GM12878 (cell line): ENCODE measurements at regions not wholly inside any gene's neighbourhood (a gene's known extent, or its start where the extent isn't known, plus 50 kb on each side); places are given as distances from the start of the nearest gene placed in this dataset.

Source experiments
- ATAC-seq: fragments of 200-7000 bp; cut with Tn5 transposase; 3 replicates; pipeline ENCODE4 v1.9.1; 2020; ENCODE audit warnings: mild to moderate bottlenecking, moderate library complexity
- BruUV-seq: library from RNA; stranded (reverse); fragments of 400-500 nt; replicated peaks from 2 replicates; lab custom pipeline; 2021; lab: Mats Ljungman, UMichigan
- CTCF ChIA-PET: fragments of 300-600 bp; sonication (Branson Sonifier 250); formaldehyde crosslinking; extraction: SDS; loops from one replicate; lab custom pipeline; 2021; ENCODE audit warnings: inconsistent platforms; lab: Yijun Ruan, JAX
- POLR2A ChIA-PET: fragments of 350-600 bp; formaldehyde crosslinking; extraction: SDS; loops from one replicate; lab custom pipeline; 2021; ENCODE audit warnings: inconsistent platforms; lab: Charles Lee
- RAD21 ChIA-PET: fragments of 300-600 bp; sonication (Branson Sonifier 250); formaldehyde crosslinking; loops from one replicate; lab custom pipeline; 2023; ENCODE audit warnings: antibody characterized with exemption; ENCODE audit not compliant: unreplicated experiment; lab: Charles Lee
- SMC1A ChIA-PET: fragments of 300-600 bp; sonication (Branson Sonifier 250); formaldehyde crosslinking; loops from one replicate; lab custom pipeline; 2023; ENCODE audit not compliant: unreplicated experiment, uncharacterized antibody; lab: Charles Lee
- DNase-seq: peaks from one replicate; pipeline ENCODE4 v3.0.0-alpha.2; 2011; ENCODE audit warnings: low read depth, low spot score
- FAIRE-seq: peaks from 3 replicates; lab custom pipeline; 2011; peaks lifted over from hg19 to GRCh38; lab: Jason Lieb, UNC
- H2AFZ ChIP-seq: 2 replicates; pipeline ENCODE4 v1.6.0; 2011; ENCODE audit warnings: low read depth, low read length, control low read depth; ENCODE audit not compliant: control insufficient read depth
- H3K27ac ChIP-seq: 2 replicates; pipeline ENCODE4 v1.5.1; 2011; ENCODE audit warnings: control low read depth; ENCODE audit not compliant: control insufficient read depth, insufficient read depth
- H3K27me3 ChIP-seq, 2 experiments: replicated peaks in 1 of 2; 2 replicates each; pipeline versions ENCODE4 v1.6.0 to v1.6.1; 2011; ENCODE audit warnings: low read length in 1 of 2; ENCODE audit not compliant: control insufficient read depth in 2 of 2, insufficient read depth in 2 of 2
- H3K36me3 ChIP-seq, 2 experiments: 2 replicates each; pipeline ENCODE4 v1.5.1; 2011; ENCODE audit warnings: low read length in 1 of 2; ENCODE audit not compliant: control insufficient read depth in 2 of 2, insufficient read depth in 2 of 2
- H3K4me1 ChIP-seq: 2 replicates; pipeline ENCODE4 v1.6.1; 2011; ENCODE audit warnings: mild to moderate bottlenecking, low read length, moderate library complexity, mixed read lengths; ENCODE audit not compliant: control insufficient read depth, insufficient read depth
- H3K4me2 ChIP-seq: 2 replicates; pipeline ENCODE4 v1.6.0; 2011; ENCODE audit warnings: control low read depth; ENCODE audit not compliant: control insufficient read depth, insufficient read depth
- H3K4me3 ChIP-seq: fragments of 200-600 bp; sonication (generic); 2 replicates; pipeline ENCODE4 v1.5.1; 2016
- H3K79me2 ChIP-seq: 2 replicates; pipeline ENCODE4 v1.6.0; 2011; ENCODE audit warnings: low read length; ENCODE audit not compliant: control insufficient read depth, insufficient read depth
- H3K9ac ChIP-seq: 2 replicates; pipeline ENCODE4 v1.8.0; 2011; ENCODE audit warnings: low read length, control low read depth, mixed read lengths; ENCODE audit not compliant: control insufficient read depth, insufficient read depth
- H3K9me3 ChIP-seq: replicated peaks from 3 replicates; pipeline ENCODE4 v1.5.1; 2011; ENCODE audit warnings: mild to moderate bottlenecking, low read length; ENCODE audit not compliant: control insufficient read depth, insufficient read depth
- H4K20me1 ChIP-seq: 2 replicates; pipeline ENCODE4 v1.6.0; 2011; ENCODE audit not compliant: control insufficient read depth, insufficient read depth
- CHD4 ChIP-seq: fragments of 200-600 bp; sonication (generic); IDR thresholded peaks from 2 replicates; pipeline ENCODE4 v1.6.1; 2016; ENCODE audit warnings: mild to moderate bottlenecking
- GABPA ChIP-seq: IDR thresholded peaks from 2 replicates; pipeline ENCODE4 v1.6.1; 2014; ENCODE audit warnings: antibody characterized with exemption, low read depth, mild to moderate bottlenecking, inconsistent platforms
- HDGF ChIP-seq: fragments of 450-650 bp; IDR thresholded peaks from 2 replicates; pipeline ENCODE4 v1.6.1; 2016; ENCODE audit warnings: antibody characterized with exemption
- MYB ChIP-seq: fragments of 150-350 bp; IDR thresholded peaks from 2 replicates; pipeline ENCODE4 v1.6.1; 2014; ENCODE audit warnings: mild to moderate bottlenecking, low read depth, low read length, borderline replicate concordance
- STAT3 ChIP-seq: IDR thresholded peaks from 2 replicates; pipeline ENCODE4 v1.6.1; 2011; ENCODE audit warnings: low read depth, low read length, improper control_type of control experiment
- ZBED1 ChIP-seq: IDR thresholded peaks from 2 replicates; pipeline ENCODE4 v1.6.1; 2016; ENCODE audit warnings: borderline replicate concordance
- WGBS: methylation state at CpG from one replicate; pipeline ENCODE4 v1.1.6; 2016; ENCODE audit warnings: low lambda C conversion rate; ENCODE audit not compliant: insufficient replicate concordance, insufficient coverage; ENCODE audit errors: missing lambda C conversion rate; 5-methylcytosine and 5-hydroxymethylcytosine counted together
- in situ Hi-C: fragments of 300-500 bp; cut with MboI; formaldehyde crosslinking; loops from 9 replicates; pipeline ENCODE4 v1.14.3; 2018; ENCODE audit warnings: mixed read lengths
- intact Hi-C: fragments of 100-400 bp; cut with micrococcal nuclease; formaldehyde crosslinking; loops from one replicate; pipeline ENCODE4 v1.14.2; 2022; ENCODE audit not compliant: unreplicated experiment
- TF ChIP-seq, protein P1 (sequence below): IDR thresholded peaks from 2 replicates; pipeline ENCODE4 v1.6.1; 2012; ENCODE audit warnings: mild to moderate bottlenecking, low read depth, low read length
- TF ChIP-seq, protein P2 (sequence below): fragments of 450-650 bp; IDR thresholded peaks from 2 replicates; pipeline ENCODE4 v1.6.1; 2018; ENCODE audit warnings: mild to moderate bottlenecking, low read depth, moderate library complexity; ENCODE audit not compliant: partially characterized antibody
- TF ChIP-seq, protein P3 (sequence below): fragments of 450-650 bp; IDR thresholded peaks from 2 replicates; pipeline ENCODE4 v1.6.1; 2017; ENCODE audit warnings: mild to moderate bottlenecking, low read depth, inconsistent platforms; ENCODE audit not compliant: poor library complexity, severe bottlenecking
- TF ChIP-seq, protein P4 (sequence below): fragments of 450-650 bp; IDR thresholded peaks from 2 replicates; pipeline ENCODE4 v1.6.1; 2017; ENCODE audit warnings: mild to moderate bottlenecking, moderate library complexity

DNA sequence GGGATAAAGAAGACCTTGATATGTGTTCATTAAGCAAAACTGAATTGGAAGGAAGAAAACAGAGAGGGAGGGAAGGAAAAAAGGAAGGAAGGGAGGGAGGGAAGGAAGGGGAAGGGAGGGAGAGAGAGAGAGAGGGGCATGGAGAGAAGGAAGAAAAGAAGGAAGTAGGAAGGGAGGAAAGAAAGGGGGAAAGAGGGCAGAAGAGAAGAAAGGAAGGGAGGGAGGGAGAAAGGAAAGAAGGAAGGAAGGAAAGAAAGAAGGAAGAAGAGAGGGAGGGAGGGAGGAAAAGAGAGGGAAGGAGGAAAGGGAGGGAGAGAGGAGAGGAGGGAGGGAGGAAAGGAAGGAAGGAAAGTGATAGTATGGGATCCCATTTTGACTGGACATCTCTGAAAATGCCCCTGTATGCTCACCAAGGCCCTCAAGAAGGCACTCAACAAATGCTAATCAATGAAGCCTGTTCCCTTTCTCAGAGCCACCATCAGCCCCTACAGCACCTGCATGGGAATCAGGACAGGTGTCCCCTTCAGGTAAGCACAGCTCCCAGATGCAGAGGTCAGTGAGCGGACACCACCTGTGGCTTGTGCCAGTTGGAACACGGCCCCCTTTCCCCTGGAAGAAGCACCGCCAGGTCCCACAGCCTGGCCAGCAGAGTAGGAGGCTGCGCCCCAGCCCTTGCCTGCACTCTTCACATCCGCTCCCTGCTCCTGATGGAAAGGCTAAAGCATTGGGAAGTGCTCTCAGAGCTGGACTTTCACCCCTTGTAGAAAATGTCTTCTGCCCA lies 161.4 kb upstream of the DIO3 start:
- ChIA-PET CTCF (no interaction called here), SMC1A (no interaction called here), RAD21 (no interaction called here), POLR2A (no interaction called here)
- Histone ChIP-seq H2AFZ (no peak overlapping the region), H3K36me3 (no peaks in the 10 kb centered on the region), H3K4me2 (no peak overlapping the region), H3K4me3 (no peak overlapping the region), H3K79me2 (no peaks in the 10 kb centered on the region), H3K9me3 (no peaks in the 10 kb centered on the region), H3K9ac (no peak overlapping the region), H3K27me3 (no peaks in the 10 kb centered on the region), H3K27ac (no peak overlapping the region), H3K4me1 (no peaks in the 10 kb centered on the region), H4K20me1 (no peaks in the 10 kb centered on the region)
- ATAC-seq (no peak), DNase-seq (no peak), FAIRE-seq (no peak)
- intact Hi-C loops (no loop called here), in situ Hi-C loops (no loop called here)
- 42% methylated on average over 4 of the region's 5 CpGs for whole genome bisulfite sequencing
- no TSS peak for BruUV-seq
- TF ChIP-seq, protein P1, sequence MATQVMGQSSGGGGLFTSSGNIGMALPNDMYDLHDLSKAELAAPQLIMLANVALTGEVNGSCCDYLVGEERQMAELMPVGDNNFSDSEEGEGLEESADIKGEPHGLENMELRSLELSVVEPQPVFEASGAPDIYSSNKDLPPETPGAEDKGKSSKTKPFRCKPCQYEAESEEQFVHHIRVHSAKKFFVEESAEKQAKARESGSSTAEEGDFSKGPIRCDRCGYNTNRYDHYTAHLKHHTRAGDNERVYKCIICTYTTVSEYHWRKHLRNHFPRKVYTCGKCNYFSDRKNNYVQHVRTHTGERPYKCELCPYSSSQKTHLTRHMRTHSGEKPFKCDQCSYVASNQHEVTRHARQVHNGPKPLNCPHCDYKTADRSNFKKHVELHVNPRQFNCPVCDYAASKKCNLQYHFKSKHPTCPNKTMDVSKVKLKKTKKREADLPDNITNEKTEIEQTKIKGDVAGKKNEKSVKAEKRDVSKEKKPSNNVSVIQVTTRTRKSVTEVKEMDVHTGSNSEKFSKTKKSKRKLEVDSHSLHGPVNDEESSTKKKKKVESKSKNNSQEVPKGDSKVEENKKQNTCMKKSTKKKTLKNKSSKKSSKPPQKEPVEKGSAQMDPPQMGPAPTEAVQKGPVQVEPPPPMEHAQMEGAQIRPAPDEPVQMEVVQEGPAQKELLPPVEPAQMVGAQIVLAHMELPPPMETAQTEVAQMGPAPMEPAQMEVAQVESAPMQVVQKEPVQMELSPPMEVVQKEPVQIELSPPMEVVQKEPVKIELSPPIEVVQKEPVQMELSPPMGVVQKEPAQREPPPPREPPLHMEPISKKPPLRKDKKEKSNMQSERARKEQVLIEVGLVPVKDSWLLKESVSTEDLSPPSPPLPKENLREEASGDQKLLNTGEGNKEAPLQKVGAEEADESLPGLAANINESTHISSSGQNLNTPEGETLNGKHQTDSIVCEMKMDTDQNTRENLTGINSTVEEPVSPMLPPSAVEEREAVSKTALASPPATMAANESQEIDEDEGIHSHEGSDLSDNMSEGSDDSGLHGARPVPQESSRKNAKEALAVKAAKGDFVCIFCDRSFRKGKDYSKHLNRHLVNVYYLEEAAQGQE = no peak
- TF ChIP-seq, protein P2, sequence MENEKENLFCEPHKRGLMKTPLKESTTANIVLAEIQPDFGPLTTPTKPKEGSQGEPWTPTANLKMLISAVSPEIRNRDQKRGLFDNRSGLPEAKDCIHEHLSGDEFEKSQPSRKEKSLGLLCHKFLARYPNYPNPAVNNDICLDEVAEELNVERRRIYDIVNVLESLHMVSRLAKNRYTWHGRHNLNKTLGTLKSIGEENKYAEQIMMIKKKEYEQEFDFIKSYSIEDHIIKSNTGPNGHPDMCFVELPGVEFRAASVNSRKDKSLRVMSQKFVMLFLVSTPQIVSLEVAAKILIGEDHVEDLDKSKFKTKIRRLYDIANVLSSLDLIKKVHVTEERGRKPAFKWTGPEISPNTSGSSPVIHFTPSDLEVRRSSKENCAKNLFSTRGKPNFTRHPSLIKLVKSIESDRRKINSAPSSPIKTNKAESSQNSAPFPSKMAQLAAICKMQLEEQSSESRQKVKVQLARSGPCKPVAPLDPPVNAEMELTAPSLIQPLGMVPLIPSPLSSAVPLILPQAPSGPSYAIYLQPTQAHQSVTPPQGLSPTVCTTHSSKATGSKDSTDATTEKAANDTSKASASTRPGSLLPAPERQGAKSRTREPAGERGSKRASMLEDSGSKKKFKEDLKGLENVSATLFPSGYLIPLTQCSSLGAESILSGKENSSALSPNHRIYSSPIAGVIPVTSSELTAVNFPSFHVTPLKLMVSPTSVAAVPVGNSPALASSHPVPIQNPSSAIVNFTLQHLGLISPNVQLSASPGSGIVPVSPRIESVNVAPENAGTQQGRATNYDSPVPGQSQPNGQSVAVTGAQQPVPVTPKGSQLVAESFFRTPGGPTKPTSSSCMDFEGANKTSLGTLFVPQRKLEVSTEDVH = no peak
- TF ChIP-seq HDGF (no peak), MYB (no peak), ZBED1 (no peak), GABPA (no peak), STAT3 (no peak), CHD4 (no peak)
- TF ChIP-seq, protein P3, sequence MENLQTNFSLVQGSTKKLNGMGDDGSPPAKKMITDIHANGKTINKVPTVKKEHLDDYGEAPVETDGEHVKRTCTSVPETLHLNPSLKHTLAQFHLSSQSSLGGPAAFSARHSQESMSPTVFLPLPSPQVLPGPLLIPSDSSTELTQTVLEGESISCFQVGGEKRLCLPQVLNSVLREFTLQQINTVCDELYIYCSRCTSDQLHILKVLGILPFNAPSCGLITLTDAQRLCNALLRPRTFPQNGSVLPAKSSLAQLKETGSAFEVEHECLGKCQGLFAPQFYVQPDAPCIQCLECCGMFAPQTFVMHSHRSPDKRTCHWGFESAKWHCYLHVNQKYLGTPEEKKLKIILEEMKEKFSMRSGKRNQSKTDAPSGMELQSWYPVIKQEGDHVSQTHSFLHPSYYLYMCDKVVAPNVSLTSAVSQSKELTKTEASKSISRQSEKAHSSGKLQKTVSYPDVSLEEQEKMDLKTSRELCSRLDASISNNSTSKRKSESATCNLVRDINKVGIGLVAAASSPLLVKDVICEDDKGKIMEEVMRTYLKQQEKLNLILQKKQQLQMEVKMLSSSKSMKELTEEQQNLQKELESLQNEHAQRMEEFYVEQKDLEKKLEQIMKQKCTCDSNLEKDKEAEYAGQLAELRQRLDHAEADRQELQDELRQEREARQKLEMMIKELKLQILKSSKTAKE = no peak
- TF ChIP-seq, protein P4, sequence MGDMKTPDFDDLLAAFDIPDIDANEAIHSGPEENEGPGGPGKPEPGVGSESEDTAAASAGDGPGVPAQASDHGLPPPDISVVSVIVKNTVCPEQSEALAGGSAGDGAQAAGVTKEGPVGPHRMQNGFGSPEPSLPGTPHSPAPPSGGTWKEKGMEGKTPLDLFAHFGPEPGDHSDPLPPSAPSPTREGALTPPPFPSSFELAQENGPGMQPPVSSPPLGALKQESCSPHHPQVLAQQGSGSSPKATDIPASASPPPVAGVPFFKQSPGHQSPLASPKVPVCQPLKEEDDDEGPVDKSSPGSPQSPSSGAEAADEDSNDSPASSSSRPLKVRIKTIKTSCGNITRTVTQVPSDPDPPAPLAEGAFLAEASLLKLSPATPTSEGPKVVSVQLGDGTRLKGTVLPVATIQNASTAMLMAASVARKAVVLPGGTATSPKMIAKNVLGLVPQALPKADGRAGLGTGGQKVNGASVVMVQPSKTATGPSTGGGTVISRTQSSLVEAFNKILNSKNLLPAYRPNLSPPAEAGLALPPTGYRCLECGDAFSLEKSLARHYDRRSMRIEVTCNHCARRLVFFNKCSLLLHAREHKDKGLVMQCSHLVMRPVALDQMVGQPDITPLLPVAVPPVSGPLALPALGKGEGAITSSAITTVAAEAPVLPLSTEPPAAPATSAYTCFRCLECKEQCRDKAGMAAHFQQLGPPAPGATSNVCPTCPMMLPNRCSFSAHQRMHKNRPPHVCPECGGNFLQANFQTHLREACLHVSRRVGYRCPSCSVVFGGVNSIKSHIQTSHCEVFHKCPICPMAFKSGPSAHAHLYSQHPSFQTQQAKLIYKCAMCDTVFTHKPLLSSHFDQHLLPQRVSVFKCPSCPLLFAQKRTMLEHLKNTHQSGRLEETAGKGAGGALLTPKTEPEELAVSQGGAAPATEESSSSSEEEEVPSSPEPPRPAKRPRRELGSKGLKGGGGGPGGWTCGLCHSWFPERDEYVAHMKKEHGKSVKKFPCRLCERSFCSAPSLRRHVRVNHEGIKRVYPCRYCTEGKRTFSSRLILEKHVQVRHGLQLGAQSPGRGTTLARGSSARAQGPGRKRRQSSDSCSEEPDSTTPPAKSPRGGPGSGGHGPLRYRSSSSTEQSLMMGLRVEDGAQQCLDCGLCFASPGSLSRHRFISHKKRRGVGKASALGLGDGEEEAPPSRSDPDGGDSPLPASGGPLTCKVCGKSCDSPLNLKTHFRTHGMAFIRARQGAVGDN = no peak
